Pancreas (tissue), 10 donors: ENCODE measurements at regions not wholly inside any gene's neighbourhood (a gene's known extent, or its start where the extent isn't known, plus 50 kb on each side); places are given as distances from the start of the nearest gene placed in this dataset.

Experiments used
- ATAC-seq, 4 donors: fragments of 200-7000 bp; cut with Tn5 transposase; one replicate each; pipeline versions ENCODE4 v1.8.0 to v1.9.1; 2020; ENCODE audit warnings: mild to moderate bottlenecking in 4 of 4, moderate library complexity in 4 of 4
- DNase-seq, 6 donors: peaks; one replicate each; pipeline ENCODE4 v3.0.0-alpha.2; 2020
- FAIRE-seq: peaks from 2 replicates; lab custom pipeline; 2012; peaks lifted over from hg19 to GRCh38; lab: Jason Lieb, UNC
- H3K27ac ChIP-seq, 4 donors: fragments of 200-600 bp; sonication (generic); 1 replicate in 3 of 4; 2 replicates in 1 of 4; pipeline versions ENCODE4 v1.5.0 to v1.8.0; 2020
- H3K27me3 ChIP-seq, 4 donors: fragments of 200-600 bp; one replicate each; pipeline ENCODE4 v1.8.0; 2021
- H3K36me3 ChIP-seq, 3 donors: fragments of 200-600 bp; sonication (generic) in 1 of 3; one replicate each; pipeline versions ENCODE4 v1.5.0 to v1.8.0; 2020 to 2021
- H3K4me1 ChIP-seq, 3 donors: fragments of 200-600 bp; one replicate each; pipeline ENCODE4 v1.8.0; 2021
- H3K4me3 ChIP-seq, 4 donors: fragments of 200-600 bp; sonication (generic) in 2 of 4; one replicate each; pipeline versions ENCODE4 v1.5.0 to v1.8.0; 2020 to 2021
- H3K9me3 ChIP-seq, 4 donors: fragments of 200-600 bp; one replicate each; pipeline ENCODE4 v1.8.0; 2021
- CTCF ChIP-seq, 4 donors: fragments of 200-600 bp; sonication (generic) in 3 of 4; IDR thresholded peaks; one replicate each; pipeline versions ENCODE4 v1.5.0 to v1.8.0; 2021; ENCODE audit warnings: antibody characterized with exemption in 4 of 4
- WGBS, 2 donors: extraction: QIAGEN DNeasy Blood & Tissue Kit; methylation state at CpG; one replicate each; pipeline ENCODE4 v1.1.7; 2013; 5-methylcytosine and 5-hydroxymethylcytosine counted together
- intact Hi-C, 3 donors: fragments of 100-400 bp; cut with DNase I; formaldehyde crosslinking; loops; one replicate each; pipeline versions ENCODE4 v1.11.1 to v1.14.2; 2022
- donor health status: healthy with polysubstance abuse.
- donor health status: DM: no; HTN: no; CAD: no; lungs with moderate emphysema.
- donor health status: DM: no; HTN: no; CAD: no.
- donor health status: control.
- donor health status: control.
- donor health status: Bipolar disorder and iron deficiency.
- donor health status: DM: yes; HTN: yes; CAD: no.
- donor health status: DM: no; HTN: no; CAD: no.
- donor health status: DM: no; HTN: no; CAD: no.
- donor health status: DM: yes; HTN: yes; CAD: no.

- no peak for FAIRE-seq
- no peak overlapping the region for H3K4me3 ChIP-seq
- DNase-seq, result no peak
- WGBS, 2 donors, result 91 to 98% methylated on average over 4 of the region's 4 CpGs
- H3K4me1 ChIP-seq, result no peaks in the 10 kb centered on the region
- H3K36me3 ChIP-seq, result no peaks in the 10 kb centered on the region
- TF ChIP-seq CTCF (IDR thresholded peaks at IDR 0.05), result no peak
- H3K27ac ChIP-seq, result no peak overlapping the region
- intact Hi-C loops, result no loop called here
- H3K9me3 ChIP-seq, result no peaks in the 10 kb centered on the region
- no peak for ATAC-seq
- no peaks in the 10 kb centered on the region for H3K27me3 ChIP-seq
Observed at GRCh38 chr3:30241721-30242120, 364.7 kb upstream of the TGFBR2 start.

GRCh38 chr3:30245858-30246622, 360.4 kb upstream of the TGFBR2 start:
- intact Hi-C loops, result no loop called here

GRCh38 chr3:30248423-30248822, 358.0 kb upstream of the TGFBR2 start:
- FAIRE-seq (no peak), ATAC-seq (no peak), DNase-seq (no peak)
- no peak overlapping the region for H3K4me3 ChIP-seq
- H3K9me3 ChIP-seq, result no peaks in the 10 kb centered on the region
- H3K36me3 ChIP-seq, result no peaks in the 10 kb centered on the region
- intact Hi-C loops, result no loop called here
- no peak for TF ChIP-seq CTCF (IDR thresholded peaks at IDR 0.05)
- H3K4me1 ChIP-seq, result no peaks in the 10 kb centered on the region
- no peak overlapping the region for H3K27ac ChIP-seq
- H3K27me3 ChIP-seq, result no peaks in the 10 kb centered on the region
- WGBS, 2 donors, result 79 to 84% methylated on average over 1 of the region's 1 CpG

More at GRCh38 chr3:30245858-30246622, 360.4 kb upstream of the TGFBR2 start:
- WGBS, 2 donors, result 70 to 73% methylated on average over 9 of the region's 9 CpGs
- no peak for FAIRE-seq
- Histone ChIP-seq H3K4me3 (no peak overlapping the region), H3K9me3 (no peaks in the 10 kb centered on the region), H3K27me3 (no peaks in the 10 kb centered on the region), H3K36me3 (no peaks in the 10 kb centered on the region), H3K27ac (no peak overlapping the region), H3K4me1 (no peaks in the 10 kb centered on the region)
- no peak for ATAC-seq
- TF ChIP-seq CTCF (IDR thresholded peaks at IDR 0.05), result no peak
- DNase-seq, result no peak

- no peak for TF ChIP-seq CTCF (IDR thresholded peaks at IDR 0.05)
- FAIRE-seq (no peak), DNase-seq (no peak), ATAC-seq (no peak)
- H3K9me3 ChIP-seq, result no peaks in the 10 kb centered on the region
- no peaks in the 10 kb centered on the region for H3K4me1 ChIP-seq
- intact Hi-C loops, result no loop called here
- no peak overlapping the region for H3K4me3 ChIP-seq
- H3K36me3 ChIP-seq, result no peaks in the 10 kb centered on the region
- no peaks in the 10 kb centered on the region for H3K27me3 ChIP-seq
- H3K27ac ChIP-seq, result no peak overlapping the region
Observed at GRCh38 chr3:30252474-30252873, 353.9 kb upstream of the TGFBR2 start.

GRCh38 chr3:30253832-30254231, 352.6 kb upstream of the TGFBR2 start:
- FAIRE-seq (no peak), DNase-seq (no peak), ATAC-seq (no peak)
- peaks cover 0 to 5% (median 0%) of the 10 kb centered on the region in 3 donors for H3K4me1 ChIP-seq
- H3K36me3 ChIP-seq, result no peaks in the 10 kb centered on the region
- H3K4me3 ChIP-seq, result no peak overlapping the region
- H3K9me3 ChIP-seq, result no peaks in the 10 kb centered on the region
- intact Hi-C loops, result no loop called here
- 89 to 96% methylated on average over 1 of the region's 1 CpG for WGBS, 2 donors
- TF ChIP-seq CTCF (IDR thresholded peaks at IDR 0.05), result no peak
- H3K27me3 ChIP-seq, result no peaks in the 10 kb centered on the region
- H3K27ac ChIP-seq, result no peak overlapping the region
